ENCODE measurements at regions not wholly inside any gene's neighbourhood (a gene's known extent, or its start where the extent isn't known, plus 50 kb on each side); places are given as distances from the start of the nearest gene placed in this dataset.

- Histone ChIP-seq H3K9me3 (no peaks in the 10 kb centered on the region), H3K4me1 (peaks cover 0 to 8% (median 0%) of the 10 kb centered on the region in 12 donors), H3K27me3 (peaks cover 0 to 49% (median 9%) of the 10 kb centered on the region in 9 donors), H3K27ac (no peak overlapping the region), H3K4me3 (no peak overlapping the region), H3K36me3 (no peaks in the 10 kb centered on the region)
- intact Hi-C loops (cut with DNase I): no loop called here
- TF ChIP-seq POLR2A (IDR thresholded peaks at IDR 0.05): no peak
- ATAC-seq (no peak), DNase-seq (no peak)
- WGBS, 4 donors: 84 to 87% (median 85%) methylated on average over 16 to 19 of the region's 19 CpGs
Observed at GRCh38 chr13:111656439-111656838, 336.0 kb downstream of the TEX29 start.

GRCh38 chr13:111657013-111657412 lies 336.6 kb downstream of the TEX29 start:
- WGBS, 4 donors: 79 to 96% (median 90%) methylated on average over 4 to 5 of the region's 5 CpGs
- H3K4me3 ChIP-seq: no peak overlapping the region

GRCh38 chr13:111658145-111659100 lies 338.0 kb downstream of the TEX29 start:
- H3K27me3 ChIP-seq: peaks cover 0 to 48% (median 3%) of the 10 kb centered on the region in 9 donors
- H3K9me3 ChIP-seq: no peaks in the 10 kb centered on the region
- H3K27ac ChIP-seq: no peak overlapping the region
- DNase-seq (no peak), ATAC-seq (no peak)
- H3K36me3 ChIP-seq: no peaks in the 10 kb centered on the region
- no peak overlapping the region for H3K4me3 ChIP-seq
- WGBS, 4 donors: 33 to 47% (median 36%) methylated on average over 16 of the region's 16 CpGs
- H3K4me1 ChIP-seq: peaks cover 0 to 8% (median 0%) of the 10 kb centered on the region in 12 donors
- intact Hi-C loops (cut with DNase I): no loop called here
- TF ChIP-seq CTCF (IDR thresholded peaks at IDR 0.05) (no peak), POLR2A (IDR thresholded peaks at IDR 0.05) (no peak)

More at GRCh38 chr13:111657013-111657412, 336.6 kb downstream of the TEX29 start:
- no peaks in the 10 kb centered on the region for H3K9me3 ChIP-seq
- ATAC-seq (no peak), DNase-seq (no peak)
- H3K27me3 ChIP-seq: peaks cover 0 to 49% (median 7%) of the 10 kb centered on the region in 9 donors
- H3K36me3 ChIP-seq: no peaks in the 10 kb centered on the region
- TF ChIP-seq CTCF (IDR thresholded peaks at IDR 0.05) (no peak), POLR2A (IDR thresholded peaks at IDR 0.05) (no peak)
- H3K27ac ChIP-seq: no peak overlapping the region
- intact Hi-C loops (cut with DNase I): no loop called here
- H3K4me1 ChIP-seq: peaks cover 0 to 8% (median 0%) of the 10 kb centered on the region in 12 donors

GRCh38 chr13:111659219-111659775 lies 338.9 kb downstream of the TEX29 start:
- peaks cover 0 to 40% (median 3%) of the 10 kb centered on the region in 9 donors for H3K27me3 ChIP-seq
- ATAC-seq (no peak), DNase-seq (no peak)
- TF ChIP-seq POLR2A (IDR thresholded peaks at IDR 0.05) (no peak), CTCF (IDR thresholded peaks at IDR 0.05) (no peak)
- 75 to 84% (median 82%) methylated on average over 9 of the region's 9 CpGs for WGBS, 4 donors
- no peaks in the 10 kb centered on the region for H3K36me3 ChIP-seq
- peaks cover 0 to 8% (median 0%) of the 10 kb centered on the region in 12 donors for H3K4me1 ChIP-seq
- intact Hi-C loops (cut with DNase I): no loop called here
- no peaks in the 10 kb centered on the region for H3K9me3 ChIP-seq
- H3K4me3 ChIP-seq: no peak overlapping the region
- H3K27ac ChIP-seq: no peak overlapping the region
